NCI-H2171 treated with DMSO at 0.1 percent for 48 hours (cell line): ENCODE measurements at regions not wholly inside any gene's neighbourhood (a gene's known extent, or its start where the extent isn't known, plus 50 kb on each side); places are given as distances from the start of the nearest gene placed in this dataset.

Source experiments
- DNase-seq: peaks from one replicate; lab custom pipeline; 2025; lab: John Stamatoyannopoulos, UW

GRCh38 chr3:117463276-117464115 is 753.9 kb downstream of the TUSC7 start:
- DNase-seq: no peak

- no peak for DNase-seq
Observed at GRCh38 chr3:117471831-117472230, 762.3 kb downstream of the TUSC7 start.

GRCh38 chr3:117473981-117474538 is 764.5 kb downstream of the TUSC7 start:
- no peak for DNase-seq

GRCh38 chr3:117476572-117476971 is 767.0 kb downstream of the TUSC7 start:
- no peak for DNase-seq

GRCh38 chr3:117477214-117477755 is 767.7 kb downstream of the TUSC7 start:
- DNase-seq: no peak

- DNase-seq: no peak
Observed at GRCh38 chr3:117479095-117479494, 769.5 kb downstream of the TUSC7 start.

GRCh38 chr3:117480525-117480924 is 770.9 kb downstream of the TUSC7 start:
- DNase-seq: no peak

GRCh38 chr3:117480972-117481371 is 771.4 kb downstream of the TUSC7 start:
- DNase-seq: no peak

- no peak for DNase-seq
Observed at GRCh38 chr3:117483839-117484238, 774.3 kb downstream of the TUSC7 start.

GRCh38 chr3:117485841-117486240 is 776.3 kb downstream of the TUSC7 start:
- DNase-seq: no peak

- no peak for DNase-seq
Observed at GRCh38 chr3:117486719-117487716, 777.4 kb downstream of the TUSC7 start.

- DNase-seq: no peak
Observed at GRCh38 chr3:117488983-117489382, 779.4 kb downstream of the TUSC7 start.

GRCh38 chr3:117489663-117490079 is 780.1 kb downstream of the TUSC7 start:
- no peak for DNase-seq

- no peak for DNase-seq
Observed at GRCh38 chr3:117490716-117491115, 781.1 kb downstream of the TUSC7 start.

GRCh38 chr3:117495620-117496019 is 786.0 kb downstream of the TUSC7 start:
- DNase-seq: no peak

GRCh38 chr3:117499189-117499870 is 789.8 kb downstream of the TUSC7 start:
- no peak for DNase-seq

- no peak for DNase-seq
Observed at GRCh38 chr3:117507958-117508357, 798.4 kb downstream of the TUSC7 start.

- no peak for DNase-seq
Observed at GRCh38 chr3:117509858-117510257, 800.3 kb downstream of the TUSC7 start.

GRCh38 chr3:117510396-117510795 is 800.8 kb downstream of the TUSC7 start:
- no peak for DNase-seq

GRCh38 chr3:117512975-117513374 is 803.4 kb downstream of the TUSC7 start:
- DNase-seq: no peak

- DNase-seq: no peak
Observed at GRCh38 chr3:117515309-117515708, 805.7 kb downstream of the TUSC7 start.

GRCh38 chr3:117518364-117518763 is 808.8 kb downstream of the TUSC7 start:
- DNase-seq: no peak
